ENCODE measurements at regions not wholly inside any gene's neighbourhood (a gene's known extent, or its start where the extent isn't known, plus 50 kb on each side); places are given as distances from the start of the nearest gene placed in this dataset.
"Not testable (repeated sequence)": the region's sequence is repeated elsewhere in the genome, so short reads cannot be mapped to it uniquely, and the experiment has no call there.

DNA sequence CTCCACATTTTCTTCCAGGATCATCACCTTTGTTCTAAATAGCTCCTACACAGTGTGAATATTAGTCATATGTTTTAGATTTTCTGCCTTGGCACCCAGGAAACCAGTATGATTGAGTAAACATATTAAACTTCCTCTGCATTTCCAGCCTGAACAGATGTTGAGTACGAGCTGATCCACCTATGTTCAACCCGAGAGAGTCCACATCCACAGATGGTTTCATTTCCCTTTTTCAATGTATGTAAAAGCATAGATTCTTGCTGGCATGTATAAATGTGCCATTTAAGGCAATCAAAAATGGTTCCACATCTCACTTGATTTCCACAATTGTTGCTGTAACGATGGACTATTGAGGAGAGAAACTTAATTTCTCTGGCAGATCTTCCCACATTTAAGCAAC, 74.2 kb downstream of the ZNF716 start:
- H3K27me3 ChIP-seq (ENCODE audit: insufficient read depth, low read length); H3K27ac ChIP-seq (ENCODE audit: low read depth, low read length); POLR2A ChIA-PET (ENCODE audit: partially characterized antibody); H3K9me3 ChIP-seq (ENCODE audit: control insufficient read depth in 1 of 2, low read length in 2 of 2); H3K4me1 Mint-ChIP-seq; CTCF ChIA-PET (ENCODE audit: partially characterized antibody); H3K36me3 ChIP-seq (ENCODE audit: insufficient read depth, low read length); H3K4me3 ChIP-seq (ENCODE audit: low read length in 2 of 2); DNase-seq; H3K27ac Mint-ChIP-seq; H3K4me3 Mint-ChIP-seq; H3K36me3 Mint-ChIP-seq; H3K27me3 Mint-ChIP-seq; intact Hi-C loops (cut with micrococcal nuclease); H3K4me1 ChIP-seq (ENCODE audit: insufficient read depth, low read length): not testable (repeated sequence)
- H3K9me3 Mint-ChIP-seq = peaks cover 0 to 34% (median 15%) of the 10 kb centered on the region in 8 donors

DNA sequence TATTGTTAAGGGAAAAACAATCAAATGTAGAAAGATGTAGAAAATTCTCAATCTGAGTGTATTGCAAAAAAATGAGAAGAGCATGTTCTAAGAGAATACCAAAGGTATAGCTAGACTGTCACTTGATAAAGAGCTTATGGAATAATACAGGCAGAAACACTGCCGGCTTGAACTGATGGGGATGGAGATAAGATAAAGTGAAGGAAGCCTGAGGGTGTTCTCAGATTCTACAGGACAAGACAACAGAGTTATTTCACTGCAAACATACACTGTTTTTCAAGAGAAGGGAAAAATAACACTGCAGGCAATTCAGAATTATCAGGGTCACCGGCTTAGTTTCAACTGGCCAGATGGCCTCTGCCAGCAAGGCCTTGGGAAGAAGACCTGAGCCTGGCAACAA, 80.0 kb downstream of the ZNF716 start:
- peaks cover 0 to 41% (median 18%) of the 10 kb centered on the region in 8 donors for H3K9me3 Mint-ChIP-seq
- H3K27ac ChIP-seq (ENCODE audit: low read depth, low read length) = no peak overlapping the region
- no peak for DNase-seq
- H3K4me1 ChIP-seq (ENCODE audit: insufficient read depth, low read length) = no peaks in the 10 kb centered on the region
- no peak overlapping the region for H3K27ac Mint-ChIP-seq
- no peak overlapping the region for H3K4me3 ChIP-seq (ENCODE audit: low read length in 2 of 2)
- no peaks in the 10 kb centered on the region for H3K36me3 ChIP-seq (ENCODE audit: insufficient read depth, low read length)
- CTCF ChIA-PET (ENCODE audit: partially characterized antibody) = no interaction called here
- H3K4me1 Mint-ChIP-seq = no peaks in the 10 kb centered on the region
- POLR2A ChIA-PET (ENCODE audit: partially characterized antibody) = no interaction called here
- H3K27me3 ChIP-seq (ENCODE audit: insufficient read depth, low read length) = no peaks in the 10 kb centered on the region
- no peaks in the 10 kb centered on the region for H3K9me3 ChIP-seq (ENCODE audit: control insufficient read depth in 1 of 2, low read length in 2 of 2)
- H3K27me3 Mint-ChIP-seq = no peaks in the 10 kb centered on the region
- intact Hi-C loops (cut with micrococcal nuclease) = no loop called here
- H3K36me3 Mint-ChIP-seq = no peaks in the 10 kb centered on the region
- no peak overlapping the region for H3K4me3 Mint-ChIP-seq

DNA sequence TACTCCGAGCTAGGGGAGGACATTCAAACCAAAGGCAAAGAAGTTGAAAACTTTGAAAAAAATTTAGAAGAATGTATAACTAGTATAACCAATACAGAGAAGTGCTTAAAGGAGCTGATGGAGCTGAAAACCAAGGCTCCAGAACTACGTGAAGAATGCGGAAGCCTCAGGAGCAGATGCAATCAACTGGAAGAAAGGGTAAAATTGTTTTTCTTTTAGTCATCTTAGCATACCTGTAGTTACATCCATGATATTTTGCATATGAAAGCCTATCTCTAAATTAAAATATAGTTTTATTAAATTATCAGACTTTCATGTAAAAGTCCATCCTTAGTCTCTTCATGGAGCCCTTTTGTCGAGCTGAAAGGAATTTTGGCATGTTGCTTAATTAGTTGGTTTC, 90.7 kb downstream of the ZNF716 start:
- CTCF ChIA-PET (ENCODE audit: partially characterized antibody); H3K4me1 Mint-ChIP-seq; H3K9me3 ChIP-seq (ENCODE audit: control insufficient read depth in 1 of 2, low read length in 2 of 2); H3K4me1 ChIP-seq (ENCODE audit: insufficient read depth, low read length); H3K36me3 ChIP-seq (ENCODE audit: insufficient read depth, low read length); H3K27ac Mint-ChIP-seq; H3K27ac ChIP-seq (ENCODE audit: low read depth, low read length); H3K4me3 ChIP-seq (ENCODE audit: low read length in 2 of 2); H3K4me3 Mint-ChIP-seq; intact Hi-C loops (cut with micrococcal nuclease); H3K36me3 Mint-ChIP-seq; DNase-seq; H3K27me3 Mint-ChIP-seq; H3K27me3 ChIP-seq (ENCODE audit: insufficient read depth, low read length); POLR2A ChIA-PET (ENCODE audit: partially characterized antibody): not testable (repeated sequence)
- H3K9me3 Mint-ChIP-seq = peaks cover 0 to 21% (median 9%) of the 10 kb centered on the region in 8 donors

DNA sequence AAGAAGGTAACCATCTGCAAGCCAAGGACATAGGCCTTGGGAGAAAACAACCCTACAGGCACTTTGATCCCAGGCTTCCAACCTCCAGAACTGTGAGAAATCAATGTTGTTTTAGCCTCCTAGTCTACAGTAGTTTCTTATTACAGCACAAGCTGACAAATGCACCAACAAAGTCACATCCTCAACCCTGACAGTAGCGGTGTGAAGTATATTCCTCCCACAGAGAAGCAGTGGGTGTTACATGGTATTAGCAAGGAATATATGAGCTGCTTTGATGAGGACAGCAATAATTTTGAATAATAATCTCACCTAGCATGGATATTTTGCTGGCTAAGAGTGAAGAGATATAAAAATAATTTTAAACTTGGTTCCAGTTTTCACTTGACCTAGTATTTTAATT, 92.4 kb downstream of the ZNF716 start:
- H3K27ac ChIP-seq (ENCODE audit: low read depth, low read length); H3K36me3 ChIP-seq (ENCODE audit: insufficient read depth, low read length); H3K27me3 Mint-ChIP-seq; H3K27ac Mint-ChIP-seq; H3K4me3 ChIP-seq (ENCODE audit: low read length in 2 of 2); H3K4me3 Mint-ChIP-seq; H3K27me3 ChIP-seq (ENCODE audit: insufficient read depth, low read length); CTCF ChIA-PET (ENCODE audit: partially characterized antibody); DNase-seq; H3K9me3 ChIP-seq (ENCODE audit: control insufficient read depth in 1 of 2, low read length in 2 of 2); H3K4me1 ChIP-seq (ENCODE audit: insufficient read depth, low read length); POLR2A ChIA-PET (ENCODE audit: partially characterized antibody); H3K36me3 Mint-ChIP-seq; intact Hi-C loops (cut with micrococcal nuclease); H3K4me1 Mint-ChIP-seq: not testable (repeated sequence)
- H3K9me3 Mint-ChIP-seq = peaks cover 0 to 22% (median 9%) of the 10 kb centered on the region in 8 donors

DNA sequence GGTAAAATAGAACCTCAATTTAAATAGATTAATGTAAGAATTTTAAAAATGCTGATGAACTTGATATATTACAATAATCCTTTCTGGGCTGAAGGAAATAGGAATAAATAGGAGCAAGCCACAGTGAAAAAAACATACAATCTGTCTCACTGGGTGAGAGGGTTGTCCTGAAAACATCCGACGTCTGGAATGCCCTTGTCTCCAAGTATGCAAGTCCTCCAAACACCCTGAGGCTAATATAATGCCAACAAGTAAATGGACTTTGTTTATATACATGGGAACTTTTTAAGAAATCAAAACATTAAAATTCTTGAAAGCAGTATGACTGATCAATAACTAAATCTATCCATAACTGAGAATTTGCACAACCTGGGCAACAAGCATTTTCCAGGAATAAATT, 97.4 kb downstream of the ZNF716 start:
- H3K27ac Mint-ChIP-seq; H3K9me3 ChIP-seq (ENCODE audit: control insufficient read depth in 1 of 2, low read length in 2 of 2); H3K4me1 ChIP-seq (ENCODE audit: insufficient read depth, low read length); H3K27ac ChIP-seq (ENCODE audit: low read depth, low read length); DNase-seq; CTCF ChIA-PET (ENCODE audit: partially characterized antibody); H3K4me3 Mint-ChIP-seq; H3K36me3 Mint-ChIP-seq; H3K27me3 Mint-ChIP-seq; H3K36me3 ChIP-seq (ENCODE audit: insufficient read depth, low read length); intact Hi-C loops (cut with micrococcal nuclease); H3K4me3 ChIP-seq (ENCODE audit: low read length in 2 of 2); H3K4me1 Mint-ChIP-seq; H3K27me3 ChIP-seq (ENCODE audit: insufficient read depth, low read length); POLR2A ChIA-PET (ENCODE audit: partially characterized antibody): not testable (repeated sequence)
- peaks cover 0 to 23% (median 6%) of the 10 kb centered on the region in 8 donors for H3K9me3 Mint-ChIP-seq

DNA sequence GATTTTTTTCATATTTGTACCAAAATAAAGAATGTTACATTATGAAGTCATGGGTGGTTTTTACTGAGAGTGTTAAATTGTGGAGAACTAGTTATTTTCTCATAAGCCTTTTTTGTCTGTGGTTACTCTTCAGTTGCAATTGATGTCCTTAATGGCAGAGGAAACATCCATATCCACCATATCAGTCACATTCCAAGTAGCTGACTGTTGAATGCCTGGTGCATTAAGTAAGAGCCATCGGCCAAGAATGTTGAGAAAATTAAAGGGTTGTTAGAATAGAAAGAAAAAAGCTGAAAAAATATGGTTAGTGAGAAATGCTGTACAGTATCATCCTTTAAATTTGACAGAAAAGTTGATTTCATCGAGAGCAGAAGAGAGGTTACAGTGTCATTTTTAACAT, 100.0 kb downstream of the ZNF716 start:
- POLR2A ChIA-PET (ENCODE audit: partially characterized antibody); H3K4me1 Mint-ChIP-seq; H3K9me3 ChIP-seq (ENCODE audit: control insufficient read depth in 1 of 2, low read length in 2 of 2); H3K36me3 ChIP-seq (ENCODE audit: insufficient read depth, low read length); H3K27me3 ChIP-seq (ENCODE audit: insufficient read depth, low read length); CTCF ChIA-PET (ENCODE audit: partially characterized antibody); H3K27me3 Mint-ChIP-seq; DNase-seq; H3K27ac Mint-ChIP-seq; H3K4me1 ChIP-seq (ENCODE audit: insufficient read depth, low read length); H3K4me3 Mint-ChIP-seq; intact Hi-C loops (cut with micrococcal nuclease); H3K4me3 ChIP-seq (ENCODE audit: low read length in 2 of 2); H3K36me3 Mint-ChIP-seq; H3K27ac ChIP-seq (ENCODE audit: low read depth, low read length): not testable (repeated sequence)
- peaks cover 0 to 15% (median 8%) of the 10 kb centered on the region in 8 donors for H3K9me3 Mint-ChIP-seq

DNA sequence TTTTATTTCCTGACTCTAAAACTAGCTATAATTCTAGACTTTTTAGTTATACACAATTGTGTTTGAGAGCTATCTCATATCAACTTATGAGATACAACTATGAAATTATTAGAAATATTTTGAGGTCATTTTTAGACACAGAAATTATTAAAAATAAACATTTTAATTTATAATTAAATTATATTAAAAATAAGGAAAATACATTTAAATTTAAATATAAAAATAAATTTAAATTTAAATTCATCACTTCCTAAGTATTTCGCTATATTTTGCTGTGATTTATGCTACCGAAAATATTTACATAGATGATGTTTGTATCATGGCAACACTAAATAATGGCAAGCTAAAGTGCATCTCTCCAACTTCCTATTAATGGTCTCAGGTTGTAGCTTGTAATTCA, 105.7 kb downstream of the ZNF716 start:
- POLR2A ChIA-PET (ENCODE audit: partially characterized antibody); H3K4me1 Mint-ChIP-seq; intact Hi-C loops (cut with micrococcal nuclease): not testable (repeated sequence)

DNA sequence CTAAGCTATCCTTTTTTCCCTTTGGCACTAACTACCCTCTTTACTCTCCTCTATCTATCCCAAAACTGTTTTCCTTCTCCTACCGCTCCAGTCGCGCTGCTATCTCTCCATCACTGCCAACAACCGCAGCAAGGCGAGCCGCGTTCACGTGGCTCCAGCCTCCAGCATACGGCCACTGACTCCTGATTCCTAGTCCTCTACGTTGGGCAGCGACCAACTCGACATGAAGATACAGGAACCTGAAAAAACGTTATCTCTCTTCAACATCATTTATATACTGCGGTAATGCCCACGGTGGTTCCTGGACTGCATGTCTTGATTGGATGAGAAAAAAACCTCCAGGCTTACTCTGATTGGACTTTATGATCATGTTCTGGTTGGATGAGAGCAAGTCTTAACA, 129.5 kb downstream of the ZNF716 start:
- H3K4me3 ChIP-seq (ENCODE audit: low read length in 2 of 2) = no peak overlapping the region
- intact Hi-C loops (cut with micrococcal nuclease) = no loop called here
- H3K27ac Mint-ChIP-seq = no peak overlapping the region
- no peak overlapping the region for H3K27ac ChIP-seq (ENCODE audit: low read depth, low read length)
- H3K4me3 Mint-ChIP-seq = peak overlapping the region in 1 of 8 donors; percentile 25
- H3K9me3 Mint-ChIP-seq = peaks cover 2 to 52% (median 26%) of the 10 kb centered on the region in 8 donors
- no peaks in the 10 kb centered on the region for H3K27me3 ChIP-seq (ENCODE audit: insufficient read depth, low read length)
- H3K36me3 ChIP-seq (ENCODE audit: insufficient read depth, low read length) = no peaks in the 10 kb centered on the region
- no peaks in the 10 kb centered on the region for H3K4me1 Mint-ChIP-seq
- no peaks in the 10 kb centered on the region for H3K27me3 Mint-ChIP-seq
- DNase-seq = no peak
- H3K9me3 ChIP-seq (ENCODE audit: control insufficient read depth in 1 of 2, low read length in 2 of 2) = no peaks in the 10 kb centered on the region
- H3K36me3 Mint-ChIP-seq = no peaks in the 10 kb centered on the region
- H3K4me1 ChIP-seq (ENCODE audit: insufficient read depth, low read length) = no peaks in the 10 kb centered on the region
- ChIA-PET POLR2A (ENCODE audit: partially characterized antibody) (no interaction called here), CTCF (ENCODE audit: partially characterized antibody) (no interaction called here)

More for the DNA sequence above, 105.7 kb downstream of the ZNF716 start:
- H3K4me3 Mint-ChIP-seq; H3K36me3 Mint-ChIP-seq; H3K27me3 Mint-ChIP-seq; H3K27ac Mint-ChIP-seq; H3K27me3 ChIP-seq (ENCODE audit: insufficient read depth, low read length); H3K36me3 ChIP-seq (ENCODE audit: insufficient read depth, low read length); H3K4me3 ChIP-seq (ENCODE audit: low read length in 2 of 2); H3K9me3 ChIP-seq (ENCODE audit: control insufficient read depth in 1 of 2, low read length in 2 of 2); DNase-seq; H3K27ac ChIP-seq (ENCODE audit: low read depth, low read length); CTCF ChIA-PET (ENCODE audit: partially characterized antibody); H3K4me1 ChIP-seq (ENCODE audit: insufficient read depth, low read length): not testable (repeated sequence)
- H3K9me3 Mint-ChIP-seq = peaks cover 0 to 27% (median 12%) of the 10 kb centered on the region in 8 donors
